Uterus (tissue), 3 donors: ENCODE measurements at regions not wholly inside any gene's neighbourhood (a gene's known extent, or its start where the extent isn't known, plus 50 kb on each side); places are given as distances from the start of the nearest gene placed in this dataset.

ENCODE experiments used
- DNase-seq, 2 donors: peaks; one replicate each; pipeline ENCODE4 v3.0.0-alpha.2; 2019 to 2020
- H3K27ac ChIP-seq, 2 donors: fragments of 200-600 bp; sonication (generic); 1 replicate in 1 of 2; 2 replicates in 1 of 2; pipeline ENCODE4 v1.5.1; 2016 to 2018
- H3K27me3 ChIP-seq, 2 donors: fragments of 200-600 bp; sonication (generic); one replicate each; pipeline ENCODE4 v1.5.1; 2018 to 2019; ENCODE audit warnings: control low read depth in 1 of 2
- H3K36me3 ChIP-seq, 2 donors: fragments of 200-600 bp; sonication (generic); one replicate each; pipeline ENCODE4 v1.5.1; 2019; ENCODE audit warnings: control low read depth in 1 of 2
- H3K4me1 ChIP-seq, 2 donors: fragments of 200-600 bp; sonication (generic); one replicate each; pipeline ENCODE4 v1.5.1; 2018 to 2019; ENCODE audit warnings: control low read depth in 1 of 2
- H3K4me3 ChIP-seq, 2 donors: fragments of 200-600 bp; sonication (generic); 1 replicate in 1 of 2; 2 replicates in 1 of 2; pipeline ENCODE4 v1.5.1; 2018 to 2019; ENCODE audit warnings: mild to moderate bottlenecking in 1 of 2
- H3K9me3 ChIP-seq, 2 donors: fragments of 200-600 bp; sonication (generic); one replicate each; pipeline ENCODE4 v1.5.1; 2019; ENCODE audit warnings: control low read depth in 1 of 2
- CTCF ChIP-seq, 4 experiments: fragments of 200-600 bp in 2 of 4; fragments of 450-650 bp in 2 of 4; sonication (generic) in 2 of 4; IDR thresholded peaks; one replicate each; pipeline ENCODE4 v1.5.1; 2016 to 2019; ENCODE audit warnings: antibody characterized with exemption in 4 of 4, mild to moderate bottlenecking in 2 of 4, moderate library complexity in 1 of 4
- POLR2A ChIP-seq, 2 donors: fragments of 450-650 bp; IDR thresholded peaks; one replicate each; pipeline ENCODE4 v1.6.1; 2016; ENCODE audit warnings: antibody characterized with exemption in 2 of 2, mild to moderate bottlenecking in 1 of 2, moderate library complexity in 1 of 2
- intact Hi-C: fragments of 100-400 bp; cut with DNase I; formaldehyde crosslinking; loops from one replicate; pipeline ENCODE4 v1.15.1; 2023; ENCODE audit warnings: low total_unique reads
- donor health status: DM: yes; HTN: yes; CAD: no.

- H3K4me3 ChIP-seq: no peak overlapping the region
- no peaks in the 10 kb centered on the region for H3K9me3 ChIP-seq
- intact Hi-C loops: no loop called here
- no peaks in the 10 kb centered on the region for H3K4me1 ChIP-seq
- no peak for DNase-seq
- no peak for TF ChIP-seq POLR2A (IDR thresholded peaks at IDR 0.05)
- no peak for TF ChIP-seq CTCF (IDR thresholded peaks at IDR 0.05)
- no peaks in the 10 kb centered on the region for H3K27me3 ChIP-seq
- H3K36me3 ChIP-seq: no peaks in the 10 kb centered on the region
- H3K27ac ChIP-seq: no peak overlapping the region
Observed at GRCh38 chr6:48628316-48628715, 517.3 kb upstream of the PTCHD4 start.

- no peak overlapping the region for H3K27ac ChIP-seq
- DNase-seq: no peak
- H3K4me1 ChIP-seq: no peaks in the 10 kb centered on the region
- H3K27me3 ChIP-seq: no peaks in the 10 kb centered on the region
- TF ChIP-seq POLR2A (IDR thresholded peaks at IDR 0.05): no peak
- TF ChIP-seq CTCF (IDR thresholded peaks at IDR 0.05): no peak
- intact Hi-C loops: no loop called here
- no peaks in the 10 kb centered on the region for H3K9me3 ChIP-seq
- H3K4me3 ChIP-seq: no peak overlapping the region
- H3K36me3 ChIP-seq: no peaks in the 10 kb centered on the region
Observed at GRCh38 chr6:48626421-48626820, 515.4 kb upstream of the PTCHD4 start.

- Histone ChIP-seq H3K27ac (no peak overlapping the region), H3K4me1 (no peaks in the 10 kb centered on the region), H3K4me3 (no peak overlapping the region), H3K36me3 (no peaks in the 10 kb centered on the region), H3K9me3 (no peaks in the 10 kb centered on the region), H3K27me3 (no peaks in the 10 kb centered on the region)
- intact Hi-C loops: no loop called here
- DNase-seq: no peak
- TF ChIP-seq CTCF (IDR thresholded peaks at IDR 0.05): no peak
- no peak for TF ChIP-seq POLR2A (IDR thresholded peaks at IDR 0.05)
Observed at GRCh38 chr6:48624631-48625030, 513.6 kb upstream of the PTCHD4 start.

GRCh38 chr6:48619771-48620170 lies 508.8 kb upstream of the PTCHD4 start:
- no peak for TF ChIP-seq POLR2A (IDR thresholded peaks at IDR 0.05)
- Histone ChIP-seq H3K27me3 (no peaks in the 10 kb centered on the region), H3K4me3 (no peak overlapping the region), H3K9me3 (no peaks in the 10 kb centered on the region), H3K4me1 (no peaks in the 10 kb centered on the region), H3K36me3 (no peaks in the 10 kb centered on the region), H3K27ac (no peak overlapping the region)
- intact Hi-C loops: no loop called here
- DNase-seq: no peak

GRCh38 chr6:48615041-48615440 lies 504.0 kb upstream of the PTCHD4 start:
- no peaks in the 10 kb centered on the region for H3K9me3 ChIP-seq
- no peaks in the 10 kb centered on the region for H3K4me1 ChIP-seq
- no peaks in the 10 kb centered on the region for H3K27me3 ChIP-seq
- TF ChIP-seq POLR2A (IDR thresholded peaks at IDR 0.05) (no peak), CTCF (IDR thresholded peaks at IDR 0.05) (no peak)
- no peak for DNase-seq
- intact Hi-C loops: no loop called here
- H3K36me3 ChIP-seq: no peaks in the 10 kb centered on the region
- H3K4me3 ChIP-seq: no peak overlapping the region
- no peak overlapping the region for H3K27ac ChIP-seq

- H3K27ac ChIP-seq: no peak overlapping the region
- H3K9me3 ChIP-seq: no peaks in the 10 kb centered on the region
- intact Hi-C loops: no loop called here
- no peaks in the 10 kb centered on the region for H3K4me1 ChIP-seq
- no peak for DNase-seq
- no peaks in the 10 kb centered on the region for H3K36me3 ChIP-seq
- no peaks in the 10 kb centered on the region for H3K27me3 ChIP-seq
- TF ChIP-seq CTCF (IDR thresholded peaks at IDR 0.05) (no peak), POLR2A (IDR thresholded peaks at IDR 0.05) (no peak)
- no peak overlapping the region for H3K4me3 ChIP-seq
Observed at GRCh38 chr6:48614326-48614725, 503.3 kb upstream of the PTCHD4 start.
